ENCODE measurements at regions not wholly inside any gene's neighbourhood (a gene's known extent, or its start where the extent isn't known, plus 50 kb on each side); places are given as distances from the start of the nearest gene placed in this dataset.

DNA sequence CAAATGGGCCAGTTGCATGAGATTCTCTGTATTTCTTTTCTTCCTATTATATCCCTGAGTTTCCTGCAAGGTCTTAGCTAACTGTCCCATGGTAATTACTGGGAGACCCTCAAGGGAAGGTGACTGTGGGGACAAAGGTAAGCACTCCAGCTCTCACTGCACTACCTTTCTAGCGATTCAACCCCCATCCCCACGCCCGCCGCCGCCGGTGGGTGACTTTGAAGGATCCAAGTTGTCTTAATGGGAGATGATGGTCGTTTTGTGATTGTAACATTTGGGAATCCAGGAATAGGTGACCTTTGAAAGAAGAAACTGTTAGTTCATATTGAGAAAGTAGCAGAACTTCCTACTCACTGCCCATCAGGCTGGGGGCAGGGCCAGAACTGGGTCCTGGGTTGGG lies 265.5 kb downstream of the LRFN2 start:
- TF ChIP-seq POLR2AphosphoS5 (IDR thresholded peaks at IDR 0.05; ENCODE audit: insufficient read depth in 1 of 2, low read depth in 1 of 2) (no peak), POLR2A (IDR thresholded peaks at IDR 0.05) (no peak)
- TF ChIP-seq, protein P1, sequence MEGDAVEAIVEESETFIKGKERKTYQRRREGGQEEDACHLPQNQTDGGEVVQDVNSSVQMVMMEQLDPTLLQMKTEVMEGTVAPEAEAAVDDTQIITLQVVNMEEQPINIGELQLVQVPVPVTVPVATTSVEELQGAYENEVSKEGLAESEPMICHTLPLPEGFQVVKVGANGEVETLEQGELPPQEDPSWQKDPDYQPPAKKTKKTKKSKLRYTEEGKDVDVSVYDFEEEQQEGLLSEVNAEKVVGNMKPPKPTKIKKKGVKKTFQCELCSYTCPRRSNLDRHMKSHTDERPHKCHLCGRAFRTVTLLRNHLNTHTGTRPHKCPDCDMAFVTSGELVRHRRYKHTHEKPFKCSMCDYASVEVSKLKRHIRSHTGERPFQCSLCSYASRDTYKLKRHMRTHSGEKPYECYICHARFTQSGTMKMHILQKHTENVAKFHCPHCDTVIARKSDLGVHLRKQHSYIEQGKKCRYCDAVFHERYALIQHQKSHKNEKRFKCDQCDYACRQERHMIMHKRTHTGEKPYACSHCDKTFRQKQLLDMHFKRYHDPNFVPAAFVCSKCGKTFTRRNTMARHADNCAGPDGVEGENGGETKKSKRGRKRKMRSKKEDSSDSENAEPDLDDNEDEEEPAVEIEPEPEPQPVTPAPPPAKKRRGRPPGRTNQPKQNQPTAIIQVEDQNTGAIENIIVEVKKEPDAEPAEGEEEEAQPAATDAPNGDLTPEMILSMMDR (IDR thresholded peaks at IDR 0.05): no peak
